Liver (tissue), 8 donors: ENCODE measurements at regions not wholly inside any gene's neighbourhood (a gene's known extent, or its start where the extent isn't known, plus 50 kb on each side); places are given as distances from the start of the nearest gene placed in this dataset.

Source experiments
- DNase-seq: peaks from one replicate; pipeline ENCODE4 v3.0.0-alpha.2; 2017; ENCODE audit warnings: low spot score
- H3K27ac ChIP-seq, 2 donors: one replicate each; pipeline ENCODE4 v1.7.0; 2013; ENCODE audit warnings: inconsistent platforms in 2 of 2, low read length in 2 of 2, control low read depth in 1 of 2, low read depth in 1 of 2, mild to moderate bottlenecking in 1 of 2
- H3K27me3 ChIP-seq, 4 donors: one replicate each; pipeline versions ENCODE4 v1.6.1 to v1.7.0; 2013; ENCODE audit warnings: low read length in 3 of 4, inconsistent platforms in 1 of 4, mild to moderate bottlenecking in 1 of 4, moderate library complexity in 1 of 4; ENCODE audit not compliant: control insufficient read depth in 4 of 4, insufficient read depth in 4 of 4
- H3K36me3 ChIP-seq, 4 donors: one replicate each; pipeline versions ENCODE4 v1.6.1 to v1.7.0; 2013; ENCODE audit warnings: low read length in 3 of 4, mild to moderate bottlenecking in 3 of 4, low read depth in 1 of 4, moderate library complexity in 1 of 4; ENCODE audit not compliant: control insufficient read depth in 4 of 4, insufficient read depth in 3 of 4
- H3K4me1 ChIP-seq, 4 donors: one replicate each; pipeline versions ENCODE4 v1.6.1 to v1.7.0; 2013; ENCODE audit warnings: low read length in 3 of 4, mild to moderate bottlenecking in 3 of 4, moderate library complexity in 1 of 4; ENCODE audit not compliant: control insufficient read depth in 4 of 4, insufficient read depth in 4 of 4
- H3K4me3 ChIP-seq, 3 donors: one replicate each; pipeline versions ENCODE4 v1.6.1 to v1.7.0; 2013; ENCODE audit warnings: low read length in 3 of 3, control low read depth in 1 of 3, low read depth in 1 of 3, mild to moderate bottlenecking in 1 of 3
- H3K9ac ChIP-seq, 2 donors: one replicate each; pipeline ENCODE4 v1.7.0; 2013; ENCODE audit warnings: low read length in 2 of 2, mild to moderate bottlenecking in 2 of 2, moderate library complexity in 2 of 2, control low read depth in 1 of 2, low read depth in 1 of 2
- H3K9me3 ChIP-seq, 4 donors: one replicate each; pipeline versions ENCODE4 v1.6.1 to v1.7.0; 2013; ENCODE audit warnings: low read length in 3 of 4; ENCODE audit not compliant: control insufficient read depth in 4 of 4
- CTCF ChIP-seq: fragments of 150-350 bp; IDR thresholded peaks from 2 replicates; pipeline ENCODE4 v1.5.1; 2017; ENCODE audit warnings: improper control_type of control experiment, low read depth, low read length; ENCODE audit not compliant: missing input control
- EGR1 ChIP-seq, 2 donors: IDR thresholded peaks; 2 replicates each; pipeline ENCODE4 v1.6.1; 2016 to 2018; ENCODE audit warnings: antibody characterized with exemption in 2 of 2, low read depth in 2 of 2
- FOXA1 ChIP-seq: IDR thresholded peaks from 2 replicates; pipeline ENCODE4 v1.6.1; 2016; ENCODE audit warnings: antibody characterized with exemption
- GABPA ChIP-seq, 2 donors: IDR thresholded peaks in 1 of 2; conservative IDR thresholded peaks in 1 of 2; 2 replicates each; pipeline ENCODE4 v1.6.1; 2016; ENCODE audit warnings: antibody characterized with exemption in 2 of 2, mild to moderate bottlenecking in 1 of 2, moderate library complexity in 1 of 2
- JUND ChIP-seq, 2 donors: IDR thresholded peaks; 2 replicates each; pipeline ENCODE4 v1.6.1; 2016; ENCODE audit warnings: antibody characterized with exemption in 2 of 2
- MAX ChIP-seq: IDR thresholded peaks from 2 replicates; pipeline ENCODE4 v1.6.1; 2016; ENCODE audit warnings: antibody characterized with exemption
- NR2F2 ChIP-seq: IDR thresholded peaks from 2 replicates; pipeline ENCODE4 v1.6.1; 2016; ENCODE audit warnings: antibody characterized with exemption
- RAD21 ChIP-seq, 2 donors: IDR thresholded peaks; 2 replicates each; pipeline ENCODE4 v1.6.1; 2016; ENCODE audit warnings: antibody characterized with exemption in 2 of 2, mild to moderate bottlenecking in 2 of 2
- SP1 ChIP-seq: IDR thresholded peaks from 2 replicates; pipeline ENCODE4 v1.6.1; 2018; ENCODE audit warnings: antibody characterized with exemption, mild to moderate bottlenecking
- YY1 ChIP-seq: IDR thresholded peaks from 2 replicates; pipeline ENCODE4 v1.6.1; 2016; ENCODE audit warnings: antibody characterized with exemption, mild to moderate bottlenecking
- WGBS: extraction: QIAGEN DNeasy Blood & Tissue Kit; methylation state at CpG from one replicate; pipeline ENCODE4 v1.1.7; 2013; 5-methylcytosine and 5-hydroxymethylcytosine counted together
- TF ChIP-seq, protein P1 (sequence below): IDR thresholded peaks from 2 replicates; pipeline ENCODE4 v1.6.1; 2016; ENCODE audit warnings: antibody characterized with exemption, mild to moderate bottlenecking
- TF ChIP-seq, protein P2 (sequence below): IDR thresholded peaks from 2 replicates; pipeline ENCODE4 v1.6.1; 2016; ENCODE audit warnings: antibody characterized with exemption
- donor health status: healthy.
- donor health status: healthy.
- donor health status: healthy.
- donor health status: healthy.
- donor health status: healthy.

DNA sequence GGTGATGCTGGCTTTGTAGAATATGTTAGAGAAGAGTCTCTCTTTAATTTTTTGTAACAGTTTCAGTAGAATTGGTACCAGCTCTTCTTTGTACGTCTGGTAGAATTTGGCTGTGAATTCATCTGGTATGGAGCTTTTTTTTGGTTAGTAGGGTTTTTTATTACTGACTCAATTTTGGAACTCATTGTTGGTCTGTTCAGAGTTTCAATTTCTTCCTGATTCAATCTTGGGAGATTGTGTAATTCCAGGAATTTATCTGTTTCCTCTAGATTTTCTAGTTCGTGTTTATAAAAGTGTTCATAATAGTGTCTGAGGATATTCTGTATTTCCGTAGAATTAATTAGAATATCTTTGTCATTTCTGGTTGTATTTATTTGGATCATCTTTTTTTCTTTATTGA lies 943.5 kb downstream of the TRIB2 start (continued):
- TF ChIP-seq EGR1 (IDR thresholded peaks at IDR 0.05; ENCODE audit: low read depth in 2 of 2): no peak
- no peak for TF ChIP-seq CTCF
- TF ChIP-seq JUND (IDR thresholded peaks at IDR 0.05): no peak
- TF ChIP-seq GABPA (IDR thresholded peaks at IDR 0.05 in 1 of 2, conservative IDR thresholded peaks at IDR 0.05 in 1 of 2): no peak
- no peak for TF ChIP-seq SP1

- H3K9ac ChIP-seq: no peak overlapping the region
- no peaks in the 10 kb centered on the region for H3K9me3 ChIP-seq
- no peaks in the 10 kb centered on the region for H3K36me3 ChIP-seq
- no peak for DNase-seq
- no peaks in the 10 kb centered on the region for H3K4me1 ChIP-seq
- H3K27me3 ChIP-seq: no peaks in the 10 kb centered on the region
- no peak overlapping the region for H3K27ac ChIP-seq
- no peak overlapping the region for H3K4me3 ChIP-seq
- TF ChIP-seq RAD21 (IDR thresholded peaks at IDR 0.05) (no peak), MAX (no peak), JUND (IDR thresholded peaks at IDR 0.05) (no peak), NR2F2 (no peak), YY1 (no peak), FOXA1 (no peak), CTCF (no peak), GABPA (IDR thresholded peaks at IDR 0.05 in 1 of 2, conservative IDR thresholded peaks at IDR 0.05 in 1 of 2) (no peak), SP1 (no peak), EGR1 (IDR thresholded peaks at IDR 0.05; ENCODE audit: low read depth in 2 of 2) (no peak)
- TF ChIP-seq, protein P1, sequence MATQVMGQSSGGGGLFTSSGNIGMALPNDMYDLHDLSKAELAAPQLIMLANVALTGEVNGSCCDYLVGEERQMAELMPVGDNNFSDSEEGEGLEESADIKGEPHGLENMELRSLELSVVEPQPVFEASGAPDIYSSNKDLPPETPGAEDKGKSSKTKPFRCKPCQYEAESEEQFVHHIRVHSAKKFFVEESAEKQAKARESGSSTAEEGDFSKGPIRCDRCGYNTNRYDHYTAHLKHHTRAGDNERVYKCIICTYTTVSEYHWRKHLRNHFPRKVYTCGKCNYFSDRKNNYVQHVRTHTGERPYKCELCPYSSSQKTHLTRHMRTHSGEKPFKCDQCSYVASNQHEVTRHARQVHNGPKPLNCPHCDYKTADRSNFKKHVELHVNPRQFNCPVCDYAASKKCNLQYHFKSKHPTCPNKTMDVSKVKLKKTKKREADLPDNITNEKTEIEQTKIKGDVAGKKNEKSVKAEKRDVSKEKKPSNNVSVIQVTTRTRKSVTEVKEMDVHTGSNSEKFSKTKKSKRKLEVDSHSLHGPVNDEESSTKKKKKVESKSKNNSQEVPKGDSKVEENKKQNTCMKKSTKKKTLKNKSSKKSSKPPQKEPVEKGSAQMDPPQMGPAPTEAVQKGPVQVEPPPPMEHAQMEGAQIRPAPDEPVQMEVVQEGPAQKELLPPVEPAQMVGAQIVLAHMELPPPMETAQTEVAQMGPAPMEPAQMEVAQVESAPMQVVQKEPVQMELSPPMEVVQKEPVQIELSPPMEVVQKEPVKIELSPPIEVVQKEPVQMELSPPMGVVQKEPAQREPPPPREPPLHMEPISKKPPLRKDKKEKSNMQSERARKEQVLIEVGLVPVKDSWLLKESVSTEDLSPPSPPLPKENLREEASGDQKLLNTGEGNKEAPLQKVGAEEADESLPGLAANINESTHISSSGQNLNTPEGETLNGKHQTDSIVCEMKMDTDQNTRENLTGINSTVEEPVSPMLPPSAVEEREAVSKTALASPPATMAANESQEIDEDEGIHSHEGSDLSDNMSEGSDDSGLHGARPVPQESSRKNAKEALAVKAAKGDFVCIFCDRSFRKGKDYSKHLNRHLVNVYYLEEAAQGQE: no peak
- TF ChIP-seq, protein P2, sequence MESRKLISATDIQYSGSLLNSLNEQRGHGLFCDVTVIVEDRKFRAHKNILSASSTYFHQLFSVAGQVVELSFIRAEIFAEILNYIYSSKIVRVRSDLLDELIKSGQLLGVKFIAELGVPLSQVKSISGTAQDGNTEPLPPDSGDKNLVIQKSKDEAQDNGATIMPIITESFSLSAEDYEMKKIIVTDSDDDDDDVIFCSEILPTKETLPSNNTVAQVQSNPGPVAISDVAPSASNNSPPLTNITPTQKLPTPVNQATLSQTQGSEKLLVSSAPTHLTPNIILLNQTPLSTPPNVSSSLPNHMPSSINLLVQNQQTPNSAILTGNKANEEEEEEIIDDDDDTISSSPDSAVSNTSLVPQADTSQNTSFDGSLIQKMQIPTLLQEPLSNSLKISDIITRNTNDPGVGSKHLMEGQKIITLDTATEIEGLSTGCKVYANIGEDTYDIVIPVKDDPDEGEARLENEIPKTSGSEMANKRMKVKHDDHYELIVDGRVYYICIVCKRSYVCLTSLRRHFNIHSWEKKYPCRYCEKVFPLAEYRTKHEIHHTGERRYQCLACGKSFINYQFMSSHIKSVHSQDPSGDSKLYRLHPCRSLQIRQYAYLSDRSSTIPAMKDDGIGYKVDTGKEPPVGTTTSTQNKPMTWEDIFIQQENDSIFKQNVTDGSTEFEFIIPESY: no peak
- 77% methylated on average over 1 of the region's 1 CpG for WGBS
These were observed 945.3 kb downstream of the TRIB2 start for GRCh38 chr2:13662055-13662454.
